Left renal cortex interstitium (tissue), 4 donors: ENCODE measurements at regions not wholly inside any gene's neighbourhood (a gene's known extent, or its start where the extent isn't known, plus 50 kb on each side); places are given as distances from the start of the nearest gene placed in this dataset.

ENCODE experiments used
- DNase-seq, 4 donors: peaks; one replicate each; pipeline ENCODE4 v3.0.0-alpha.2; 2013; ENCODE audit warnings: low read depth in 4 of 4, low spot score in 2 of 4, missing footprints in 1 of 4

DNA sequence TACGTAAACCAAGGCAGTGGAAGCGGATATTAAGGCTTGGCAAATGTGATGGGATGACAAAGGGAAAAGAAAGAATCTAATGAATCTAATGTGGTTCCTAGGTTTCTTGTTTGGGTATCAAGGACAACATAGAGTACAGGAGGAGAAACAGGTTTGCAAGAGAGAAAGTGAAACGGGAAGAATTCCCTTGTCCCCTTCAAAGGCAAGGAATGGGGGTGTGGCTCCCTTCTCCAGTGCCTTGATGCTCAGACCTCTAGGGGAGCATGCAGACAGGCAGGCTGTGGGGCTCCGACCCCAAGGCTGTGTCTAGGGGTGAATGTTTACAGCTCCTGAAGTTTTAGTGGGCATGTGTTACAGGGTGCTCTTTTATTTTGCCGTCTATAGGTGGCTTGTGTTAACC lies 317.5 kb upstream of the HSF2 start:
- DNase-seq = no peak

DNA sequence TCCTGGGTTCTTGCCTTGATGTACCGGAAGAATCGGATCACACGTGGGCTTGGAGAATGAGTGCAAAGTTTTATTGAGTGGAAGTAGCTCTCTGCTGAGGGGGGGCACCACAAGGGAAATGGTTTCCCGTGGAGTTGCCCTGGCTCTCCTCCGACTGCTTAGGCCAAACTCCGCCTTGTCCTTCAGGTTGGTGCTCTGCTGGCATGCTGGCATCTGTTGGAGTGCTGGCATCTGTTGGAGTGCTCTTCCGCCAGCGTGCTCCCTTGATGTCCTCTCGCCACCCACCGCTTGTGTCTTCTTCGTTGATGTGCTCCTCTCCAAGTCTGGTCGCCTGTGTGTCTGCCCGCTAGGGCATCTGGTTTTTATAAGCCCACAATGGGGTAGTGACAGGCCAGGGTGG lies 317.1 kb upstream of the HSF2 start:
- DNase-seq = no peak

DNA sequence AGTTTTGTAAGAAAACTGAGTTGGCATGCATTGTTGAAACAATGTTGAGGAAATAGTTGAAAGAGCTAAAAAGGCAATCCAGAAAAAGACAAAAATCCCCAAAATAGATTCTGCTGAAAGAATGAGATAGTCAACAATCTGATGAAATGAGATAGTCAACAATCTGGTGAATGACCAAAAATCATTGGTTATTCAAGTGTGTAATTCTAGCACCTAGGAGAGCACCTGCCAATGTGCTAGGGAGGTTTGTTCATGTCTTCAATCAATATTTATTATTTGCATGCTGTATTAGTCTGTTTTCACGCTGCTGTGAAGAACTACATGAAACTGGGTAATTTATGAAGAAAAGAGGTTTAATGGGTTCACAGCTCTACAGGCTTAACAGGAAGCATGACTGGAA lies 307.1 kb upstream of the HSF2 start:
- no peak for DNase-seq

GRCh38 chr6:122098201-122098678 lies 301.2 kb upstream of the HSF2 start:
- no peak for DNase-seq

- DNase-seq = no peak
Observed at GRCh38 chr6:122102026-122102425, 297.4 kb upstream of the HSF2 start.

GRCh38 chr6:122107256-122107852 lies 292.1 kb upstream of the HSF2 start:
- DNase-seq = no peak

DNA sequence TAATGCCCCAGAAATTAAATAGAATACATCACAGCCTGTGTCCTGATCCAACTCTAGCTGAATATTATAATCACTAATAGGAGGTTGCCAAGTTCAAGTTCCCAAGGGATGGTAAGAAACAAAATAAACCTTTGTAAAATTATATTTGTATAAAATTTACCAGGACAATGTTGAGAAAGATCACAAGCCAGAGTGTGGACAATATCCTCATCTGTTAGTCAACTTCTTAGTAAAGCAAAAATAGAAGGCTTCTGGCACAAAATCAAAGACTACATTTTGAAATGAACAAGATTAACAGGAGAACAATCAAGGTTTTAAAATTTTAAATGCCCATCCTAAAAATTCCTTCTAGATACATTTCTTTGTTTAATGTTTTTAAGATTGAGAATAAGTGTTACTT lies 290.4 kb upstream of the HSF2 start:
- DNase-seq = no peak

DNA sequence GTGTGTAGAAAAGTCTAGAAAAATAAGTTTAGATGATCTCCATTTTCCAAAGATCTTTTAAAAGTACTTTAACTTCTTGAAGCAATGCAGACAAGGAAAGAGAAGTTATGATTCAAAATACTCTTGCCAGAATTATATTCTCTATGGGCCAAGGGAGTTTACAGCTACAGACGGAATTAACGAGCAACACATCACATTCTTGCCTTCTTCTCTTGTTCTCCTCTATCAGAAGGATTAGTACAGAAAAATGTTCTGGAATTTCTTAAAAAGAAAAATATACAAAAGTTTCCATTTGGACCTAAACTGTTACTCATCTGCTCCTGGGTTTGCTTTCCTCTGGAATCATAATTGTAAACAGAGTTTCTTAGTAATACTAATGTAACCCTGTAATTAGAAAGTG lies 284.7 kb upstream of the HSF2 start:
- DNase-seq = no peak

DNA sequence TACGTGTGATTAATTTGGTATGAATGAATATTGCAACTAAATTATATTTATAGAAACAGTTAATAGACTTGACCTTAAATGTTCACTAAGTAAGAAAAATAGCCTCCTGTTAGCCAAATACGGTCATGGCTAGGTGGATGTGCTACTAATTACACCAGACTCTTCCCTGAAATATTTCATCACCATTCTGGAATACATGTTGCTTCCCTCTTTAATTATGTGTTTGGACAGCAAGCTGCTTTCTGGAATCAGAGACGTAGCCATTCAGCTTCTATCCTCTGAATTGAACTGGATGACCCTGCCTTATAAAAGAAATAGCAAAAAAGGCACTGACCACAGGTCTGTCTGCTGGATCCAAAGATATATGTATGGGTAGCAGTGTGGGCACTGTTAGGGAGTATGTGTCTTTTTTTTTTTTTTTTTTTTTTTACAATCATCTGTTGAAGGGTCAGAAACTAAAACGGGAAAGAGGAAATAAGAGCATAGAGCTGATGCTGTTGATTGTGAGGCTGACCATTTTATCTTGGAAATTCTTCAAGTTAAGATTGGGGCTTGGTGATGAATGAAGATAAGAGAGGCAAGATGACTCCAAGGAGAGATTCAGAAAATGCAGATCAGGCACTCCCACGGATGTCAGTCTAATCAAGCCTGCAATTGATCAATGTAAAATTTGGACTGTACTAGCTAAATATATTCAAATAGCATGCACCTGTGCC lies 283.2 kb upstream of the HSF2 start:
- no peak for DNase-seq

- no peak for DNase-seq
Observed at GRCh38 chr6:122116835-122117627, 282.4 kb upstream of the HSF2 start.

DNA sequence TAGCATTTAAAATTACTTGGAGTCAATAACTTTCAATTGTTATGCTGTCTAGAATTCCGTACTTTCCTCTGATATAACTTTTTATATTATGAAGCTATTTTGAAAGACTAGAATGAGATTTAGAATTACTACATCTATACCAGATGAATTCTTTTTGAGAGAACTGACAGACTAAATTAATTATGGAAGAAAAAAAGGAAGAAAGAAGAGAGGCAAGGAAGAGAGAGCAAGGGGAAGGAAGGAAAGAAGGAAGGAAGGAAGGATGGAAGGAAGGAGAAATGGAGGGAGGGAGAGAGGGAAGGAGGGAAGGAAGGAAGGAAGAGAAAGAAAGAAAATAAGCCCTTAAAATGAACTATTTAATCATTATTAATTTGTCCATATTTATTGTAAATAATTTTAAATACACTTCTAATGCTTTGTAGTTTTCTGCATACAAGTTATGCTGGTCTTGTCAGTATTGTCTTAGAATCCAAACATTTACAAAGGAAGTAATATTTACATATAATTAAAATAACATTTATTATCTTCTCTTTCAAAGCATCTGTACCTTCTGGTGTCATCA lies 280.4 kb upstream of the HSF2 start:
- DNase-seq = no peak

DNA sequence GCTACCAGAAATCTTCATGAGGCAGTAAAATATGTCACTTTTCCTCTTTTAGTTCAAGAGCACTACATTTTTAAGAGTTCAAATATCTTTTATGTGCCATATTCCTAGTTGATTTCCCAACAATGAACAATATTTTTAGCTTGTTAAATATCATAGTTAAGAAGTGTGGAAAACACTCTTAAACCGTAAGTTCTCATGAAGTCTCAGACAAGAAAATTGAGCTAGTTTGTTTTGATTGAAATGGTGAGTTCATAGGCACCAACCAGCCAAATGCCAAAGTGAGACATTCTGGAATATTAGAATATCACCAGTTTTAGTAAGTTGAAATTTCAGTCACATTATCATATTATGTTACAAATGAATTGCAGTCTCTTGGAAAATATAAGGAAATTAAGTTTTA lies 277.2 kb upstream of the HSF2 start:
- no peak for DNase-seq

GRCh38 chr6:122122686-122123085 lies 276.8 kb upstream of the HSF2 start:
- DNase-seq = no peak

- no peak for DNase-seq
Observed at GRCh38 chr6:122124908-122125307, 274.5 kb upstream of the HSF2 start.

- no peak for DNase-seq
Observed at GRCh38 chr6:122126894-122127293, 272.6 kb upstream of the HSF2 start.

GRCh38 chr6:122128445-122128844 lies 271.0 kb upstream of the HSF2 start:
- no peak for DNase-seq

- DNase-seq = no peak
Observed at GRCh38 chr6:122129313-122130025, 270.0 kb upstream of the HSF2 start.

DNA sequence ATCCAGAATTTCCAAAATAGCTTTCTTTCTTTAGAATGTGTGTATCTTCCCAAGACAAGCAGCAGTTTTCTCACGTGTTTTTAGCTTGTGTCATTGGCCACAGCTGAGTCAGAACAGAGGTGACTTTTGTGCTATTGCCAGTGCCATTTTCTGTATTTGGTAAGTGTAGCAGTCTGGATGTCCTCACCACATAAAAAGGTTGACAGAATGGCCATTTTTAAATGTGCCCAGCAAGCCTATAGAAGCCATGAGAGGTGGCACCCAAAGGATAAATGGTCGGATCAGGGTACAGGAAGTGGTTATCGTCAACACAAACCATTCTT lies 269.5 kb upstream of the HSF2 start:
- no peak for DNase-seq

GRCh38 chr6:122130518-122130917 lies 268.9 kb upstream of the HSF2 start:
- DNase-seq = no peak

DNA sequence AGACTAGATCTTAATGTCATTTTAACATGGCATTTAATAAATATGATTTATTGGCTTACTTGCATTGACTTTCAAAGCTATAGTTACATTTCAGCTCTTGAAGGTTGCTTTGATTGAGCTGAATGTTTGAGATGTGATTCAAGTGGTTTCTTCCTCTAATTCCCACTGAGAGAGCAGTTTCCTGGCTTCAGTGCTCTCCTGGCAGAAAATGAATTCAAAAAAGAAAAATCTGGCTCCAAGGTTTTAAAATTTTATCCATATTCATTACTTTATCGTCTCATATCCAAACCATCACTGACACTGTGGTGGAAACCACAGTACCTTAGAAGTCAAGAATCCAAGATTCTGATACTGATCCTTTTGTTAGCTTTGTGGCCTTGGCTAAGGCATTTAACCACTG lies 263.1 kb upstream of the HSF2 start:
- DNase-seq = no peak

- DNase-seq = no peak
Observed at GRCh38 chr6:122140031-122140430, 259.4 kb upstream of the HSF2 start.
